ENCODE measurements at regions not wholly inside any gene's neighbourhood (a gene's known extent, or its start where the extent isn't known, plus 50 kb on each side); places are given as distances from the start of the nearest gene placed in this dataset.

GRCh38 chr3:6097021-6097420 is 763.9 kb upstream of the GRM7 start:
- TF ChIP-seq, protein P1, sequence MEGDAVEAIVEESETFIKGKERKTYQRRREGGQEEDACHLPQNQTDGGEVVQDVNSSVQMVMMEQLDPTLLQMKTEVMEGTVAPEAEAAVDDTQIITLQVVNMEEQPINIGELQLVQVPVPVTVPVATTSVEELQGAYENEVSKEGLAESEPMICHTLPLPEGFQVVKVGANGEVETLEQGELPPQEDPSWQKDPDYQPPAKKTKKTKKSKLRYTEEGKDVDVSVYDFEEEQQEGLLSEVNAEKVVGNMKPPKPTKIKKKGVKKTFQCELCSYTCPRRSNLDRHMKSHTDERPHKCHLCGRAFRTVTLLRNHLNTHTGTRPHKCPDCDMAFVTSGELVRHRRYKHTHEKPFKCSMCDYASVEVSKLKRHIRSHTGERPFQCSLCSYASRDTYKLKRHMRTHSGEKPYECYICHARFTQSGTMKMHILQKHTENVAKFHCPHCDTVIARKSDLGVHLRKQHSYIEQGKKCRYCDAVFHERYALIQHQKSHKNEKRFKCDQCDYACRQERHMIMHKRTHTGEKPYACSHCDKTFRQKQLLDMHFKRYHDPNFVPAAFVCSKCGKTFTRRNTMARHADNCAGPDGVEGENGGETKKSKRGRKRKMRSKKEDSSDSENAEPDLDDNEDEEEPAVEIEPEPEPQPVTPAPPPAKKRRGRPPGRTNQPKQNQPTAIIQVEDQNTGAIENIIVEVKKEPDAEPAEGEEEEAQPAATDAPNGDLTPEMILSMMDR (IDR thresholded peaks at IDR 0.05), result no peak
- ATAC-seq (ENCODE audit: insufficient number of reproducible peaks, low FRiP score, low read depth) (no peak), DNase-seq (ENCODE audit: low spot score) (no peak)
- Histone ChIP-seq H3K4me1 (ENCODE audit: control insufficient read depth in 1 of 2, low read depth in 2 of 2) (no peaks in the 10 kb centered on the region), H3K4me3 (no peak overlapping the region), H3K36me3 (no peaks in the 10 kb centered on the region), H3K27me3 (replicated peaks; ENCODE audit: insufficient read depth) (no peaks in the 10 kb centered on the region), H3K27ac (no peak overlapping the region), H3K9me3 (no peaks in the 10 kb centered on the region)

DNA sequence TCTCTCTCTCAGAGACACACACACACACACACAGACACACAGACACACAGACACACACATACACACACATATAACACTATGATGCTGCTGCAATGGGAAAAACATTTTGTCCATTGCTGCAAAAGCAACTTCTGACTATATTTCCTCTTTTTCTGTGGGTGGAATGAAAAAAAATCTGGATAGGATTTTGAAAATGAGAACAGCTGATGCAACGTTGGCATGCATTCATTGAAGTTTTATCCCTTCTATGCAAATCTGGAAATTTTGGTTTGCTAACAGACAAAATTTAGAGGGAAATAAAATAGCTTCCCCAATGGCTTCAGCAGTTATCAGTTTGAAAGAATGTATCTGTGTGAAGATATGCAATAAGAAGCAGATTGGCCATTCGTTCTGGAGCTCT is 763.4 kb upstream of the GRM7 start:
- Histone ChIP-seq H3K27ac (no peak overlapping the region), H3K36me3 (no peaks in the 10 kb centered on the region), H3K9me3 (no peaks in the 10 kb centered on the region), H3K27me3 (replicated peaks; ENCODE audit: insufficient read depth) (no peaks in the 10 kb centered on the region), H3K4me1 (ENCODE audit: control insufficient read depth in 1 of 2, low read depth in 2 of 2) (no peaks in the 10 kb centered on the region), H3K4me3 (no peak overlapping the region)
- ATAC-seq (ENCODE audit: insufficient number of reproducible peaks, low FRiP score, low read depth) (no peak), DNase-seq (ENCODE audit: low spot score) (no peak)
- TF ChIP-seq, protein P1 (IDR thresholded peaks at IDR 0.05), result no peak

DNA sequence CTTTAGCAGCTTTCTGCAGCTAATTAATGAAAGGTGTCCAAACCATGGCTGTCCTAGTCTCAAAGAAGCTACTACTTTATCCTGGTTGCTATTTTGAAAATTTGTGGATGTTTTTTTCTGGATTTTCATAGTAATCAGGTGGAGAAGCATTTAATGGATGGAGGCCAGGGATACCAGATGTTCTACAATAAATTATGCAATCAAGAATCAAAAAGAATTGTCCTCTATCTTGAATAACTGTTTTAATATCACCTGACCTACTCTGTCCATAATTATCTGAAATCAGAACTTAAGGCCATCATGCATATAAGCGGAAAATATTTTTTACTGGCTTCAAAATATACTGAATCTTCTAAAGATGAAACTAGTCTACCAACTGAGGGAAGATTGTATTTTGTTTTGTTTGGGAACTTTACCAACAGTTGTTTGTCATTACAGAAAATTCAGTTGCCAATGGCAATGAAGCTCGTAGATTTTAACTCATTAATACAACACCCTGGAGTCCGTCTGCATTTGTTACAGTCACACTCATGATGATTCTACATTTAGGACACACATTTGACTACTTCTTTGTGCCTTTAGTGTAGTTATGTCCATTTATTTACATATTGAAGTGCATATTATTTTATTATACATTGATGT is 762.3 kb upstream of the GRM7 start:
- Histone ChIP-seq H3K27ac (no peak overlapping the region), H3K9me3 (no peaks in the 10 kb centered on the region), H3K36me3 (no peaks in the 10 kb centered on the region), H3K4me1 (ENCODE audit: control insufficient read depth in 1 of 2, low read depth in 2 of 2) (no peaks in the 10 kb centered on the region), H3K27me3 (replicated peaks; ENCODE audit: insufficient read depth) (no peaks in the 10 kb centered on the region), H3K4me3 (no peak overlapping the region)
- TF ChIP-seq, protein P1 (IDR thresholded peaks at IDR 0.05), result no peak
- DNase-seq (ENCODE audit: low spot score) (no peak), ATAC-seq (ENCODE audit: insufficient number of reproducible peaks, low FRiP score, low read depth) (no peak)

DNA sequence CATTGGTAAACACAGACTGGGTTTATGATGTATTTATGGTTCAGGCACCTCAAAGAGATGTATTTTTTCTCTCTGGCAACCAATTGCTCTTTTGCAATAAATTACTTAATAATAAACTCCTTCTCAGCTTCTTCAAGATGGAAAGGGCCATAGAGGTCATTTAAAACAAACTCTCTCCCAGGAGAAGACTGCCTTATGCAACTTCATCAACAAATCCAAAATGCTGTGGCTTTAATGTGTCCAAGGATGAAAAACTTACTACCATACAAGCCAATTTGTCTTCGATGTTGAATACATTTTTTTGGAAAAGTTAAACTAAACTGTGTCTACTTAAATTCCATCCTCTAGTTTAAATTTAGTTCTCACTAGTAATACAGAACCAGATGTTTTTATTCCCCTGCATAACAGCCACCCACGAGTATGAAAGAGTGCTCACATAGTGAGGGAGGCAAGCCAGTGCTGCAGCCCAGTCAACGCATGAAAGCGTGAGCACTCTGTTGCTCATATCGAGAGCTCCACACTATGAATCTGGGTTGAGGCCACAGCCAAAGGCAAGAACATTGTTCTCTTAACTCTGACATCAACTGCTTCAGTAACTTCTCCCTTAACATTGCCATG is 761.3 kb upstream of the GRM7 start:
- Histone ChIP-seq H3K9me3 (no peaks in the 10 kb centered on the region), H3K27ac (no peak overlapping the region), H3K4me1 (ENCODE audit: control insufficient read depth in 1 of 2, low read depth in 2 of 2) (no peaks in the 10 kb centered on the region), H3K36me3 (no peaks in the 10 kb centered on the region), H3K27me3 (replicated peaks; ENCODE audit: insufficient read depth) (no peaks in the 10 kb centered on the region), H3K4me3 (no peak overlapping the region)
- TF ChIP-seq, protein P1 (IDR thresholded peaks at IDR 0.05), result no peak
- no peak for DNase-seq (ENCODE audit: low spot score)
- no peak for ATAC-seq (ENCODE audit: insufficient number of reproducible peaks, low FRiP score, low read depth)

DNA sequence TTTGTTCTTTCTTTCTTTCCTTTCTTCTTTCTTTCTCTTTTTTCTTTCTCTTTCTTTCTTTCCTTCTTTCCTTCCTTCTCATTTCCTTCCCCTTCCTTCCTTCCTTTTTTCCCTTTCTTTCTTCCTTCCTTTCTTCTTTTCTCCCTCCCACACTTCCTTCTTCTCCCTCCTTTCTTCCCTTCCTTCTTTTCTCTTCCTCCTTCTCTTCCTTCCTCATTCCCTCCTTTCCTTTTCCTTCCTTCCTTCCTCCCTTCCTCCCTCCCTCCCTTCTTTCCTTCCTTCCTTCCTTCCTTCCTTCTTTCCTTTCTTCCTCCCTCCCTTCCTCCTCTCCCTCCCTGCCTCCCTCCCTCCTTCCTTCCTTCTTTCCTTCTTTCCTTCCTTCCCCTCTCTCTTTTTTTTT is 755.7 kb upstream of the GRM7 start:
- ATAC-seq (ENCODE audit: insufficient number of reproducible peaks, low FRiP score, low read depth) (no peak), DNase-seq (ENCODE audit: low spot score) (no peak)
- Histone ChIP-seq H3K4me3 (no peak overlapping the region), H3K27me3 (replicated peaks; ENCODE audit: insufficient read depth) (no peaks in the 10 kb centered on the region), H3K36me3 (no peaks in the 10 kb centered on the region), H3K4me1 (ENCODE audit: control insufficient read depth in 1 of 2, low read depth in 2 of 2) (no peaks in the 10 kb centered on the region), H3K27ac (no peak overlapping the region), H3K9me3 (no peaks in the 10 kb centered on the region)
- TF ChIP-seq, protein P1 (IDR thresholded peaks at IDR 0.05), result no peak
